Mammary epithelial cell (primary cell): ENCODE measurements at regions not wholly inside any gene's neighbourhood (a gene's known extent, or its start where the extent isn't known, plus 50 kb on each side); places are given as distances from the start of the nearest gene placed in this dataset.

Source experiments
- CTCF ChIP-seq, 2 donors: IDR thresholded peaks in 1 of 2; conservative IDR thresholded peaks in 1 of 2; 2 replicates each; pipeline ENCODE4 v1.5.1; 2011 to 2012; ENCODE audit warnings: inconsistent platforms in 2 of 2, low read length in 2 of 2, mild to moderate bottlenecking in 2 of 2, control low read depth in 1 of 2, low read depth in 1 of 2; ENCODE audit not compliant: insufficient read depth in 1 of 2; ENCODE audit errors: extremely low read depth in 1 of 2
- EZH2 ChIP-seq: IDR thresholded peaks from 2 replicates; pipeline ENCODE4 v1.6.1; 2012; ENCODE audit warnings: low read length, inconsistent platforms, borderline replicate concordance

DNA sequence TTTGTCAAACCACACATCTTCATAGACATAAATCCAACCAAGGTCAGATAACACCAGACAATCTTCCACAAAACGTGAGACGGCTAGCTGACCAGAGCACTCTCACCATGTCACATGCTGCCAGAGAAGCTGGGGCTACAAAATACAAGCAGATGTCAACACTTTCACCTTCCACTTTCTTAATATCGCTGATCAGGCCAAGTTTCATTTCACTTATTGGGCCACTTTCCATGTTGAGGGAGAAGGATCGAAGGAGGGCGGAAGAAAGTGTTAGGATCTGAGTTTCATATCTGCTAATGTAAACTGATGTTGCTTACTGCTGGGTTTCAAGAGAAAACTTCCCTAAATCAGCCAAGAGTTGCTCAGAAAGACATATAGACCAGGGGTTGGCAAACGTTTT lies 177.0 kb upstream of the PRDM1 start:
- TF ChIP-seq EZH2 (no peak), CTCF (conservative IDR thresholded peaks at IDR 0.05 in 1 of 2, IDR thresholded peaks at IDR 0.05 in 1 of 2; ENCODE audit: extremely low read depth in 1 of 2, insufficient read depth in 1 of 2, low read depth in 1 of 2, low read length in 2 of 2) (no peak)
